Adrenal gland (tissue), 5 donors: ENCODE measurements at regions not wholly inside any gene's neighbourhood (a gene's known extent, or its start where the extent isn't known, plus 50 kb on each side); places are given as distances from the start of the nearest gene placed in this dataset.

Experiments used
- CTCF ChIP-seq, 6 experiments: fragments of 450-650 bp in 4 of 6; fragments of 200-600 bp in 2 of 6; sonication (generic) in 1 of 6; IDR thresholded peaks; 1 replicate in 5 of 6; 2 replicates in 1 of 6; pipeline versions ENCODE4 v1.5.1 to v1.8.0; 2016 to 2021; ENCODE audit warnings: antibody characterized with exemption in 6 of 6, mild to moderate bottlenecking in 2 of 6, moderate library complexity in 1 of 6
- POLR2A ChIP-seq, 2 donors: fragments of 450-650 bp; IDR thresholded peaks; one replicate each; pipeline ENCODE4 v1.6.1; 2017; ENCODE audit warnings: antibody characterized with exemption in 2 of 2, mild to moderate bottlenecking in 2 of 2, moderate library complexity in 1 of 2
- donor health status: DM: no; HTN: no; CAD: no.

- no peak for TF ChIP-seq CTCF (IDR thresholded peaks at IDR 0.05)
- TF ChIP-seq POLR2A (IDR thresholded peaks at IDR 0.05): no peak
Measured at GRCh38 chr7:152911226-152911560, 151.6 kb downstream of the ACTR3B start.
